ENCODE measurements at regions not wholly inside any gene's neighbourhood (a gene's known extent, or its start where the extent isn't known, plus 50 kb on each side); places are given as distances from the start of the nearest gene placed in this dataset.

DNA sequence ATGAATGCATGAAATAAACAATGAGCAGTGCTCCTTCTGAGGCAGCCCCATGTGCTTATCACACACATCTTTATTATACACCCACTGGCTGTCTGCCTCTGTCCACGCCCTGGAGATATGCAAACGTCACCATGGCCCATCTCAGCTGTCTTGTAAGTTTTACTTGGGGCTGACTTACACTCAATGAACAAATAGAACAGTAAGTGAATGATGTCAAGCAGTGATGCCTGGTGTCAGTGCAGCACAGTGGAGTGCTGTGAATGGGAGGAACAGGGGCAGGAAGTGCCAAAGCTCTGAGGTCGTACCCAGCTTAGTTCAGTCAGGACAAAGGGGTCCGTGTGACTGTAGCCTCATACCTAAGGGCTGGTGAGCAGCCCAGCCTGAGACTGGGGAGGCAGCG lies 659.5 kb upstream of the HS6ST1 start:
- DNase-seq, result no peak

DNA sequence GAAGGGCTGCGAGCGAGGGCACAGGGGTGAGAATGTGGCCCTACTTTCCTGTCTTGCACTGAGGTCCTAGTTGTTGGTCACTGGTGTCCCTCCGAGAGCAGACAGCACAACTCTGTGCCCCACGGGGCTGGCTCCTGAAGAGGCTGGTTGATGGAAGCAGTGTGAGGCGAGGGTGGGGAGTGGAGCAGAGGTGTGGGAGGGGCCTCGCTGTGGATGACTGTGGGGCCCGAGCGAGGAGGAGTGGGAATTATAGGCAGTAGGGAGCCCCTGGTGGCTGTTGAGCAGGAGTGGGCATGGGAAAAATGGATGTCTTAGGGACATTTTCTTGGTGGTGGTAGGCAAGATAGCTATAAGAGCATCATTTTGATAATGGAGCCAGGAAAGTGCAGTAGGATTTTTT lies 660.5 kb upstream of the HS6ST1 start:
- DNase-seq, result no peak

DNA sequence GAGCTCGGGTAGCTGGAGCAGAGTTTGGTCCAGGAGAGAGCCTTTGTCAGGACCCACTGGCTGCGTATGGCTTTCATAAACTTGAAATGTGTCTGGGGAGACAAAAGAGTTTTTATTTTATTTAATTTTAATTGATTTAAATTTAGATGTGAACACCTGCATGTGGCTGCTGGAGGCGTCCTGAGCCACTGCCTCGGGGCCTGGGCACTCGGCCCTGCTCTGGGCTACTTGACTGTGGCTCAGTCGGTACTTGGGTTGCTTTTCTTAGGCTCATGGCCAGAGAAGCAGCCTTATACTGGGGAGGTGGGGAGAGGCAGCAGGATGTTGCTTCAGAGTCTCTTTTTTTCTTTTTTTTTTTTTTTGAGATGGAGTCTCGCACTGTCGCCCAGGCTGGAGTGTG lies 661.8 kb upstream of the HS6ST1 start:
- DNase-seq, result no peak

DNA sequence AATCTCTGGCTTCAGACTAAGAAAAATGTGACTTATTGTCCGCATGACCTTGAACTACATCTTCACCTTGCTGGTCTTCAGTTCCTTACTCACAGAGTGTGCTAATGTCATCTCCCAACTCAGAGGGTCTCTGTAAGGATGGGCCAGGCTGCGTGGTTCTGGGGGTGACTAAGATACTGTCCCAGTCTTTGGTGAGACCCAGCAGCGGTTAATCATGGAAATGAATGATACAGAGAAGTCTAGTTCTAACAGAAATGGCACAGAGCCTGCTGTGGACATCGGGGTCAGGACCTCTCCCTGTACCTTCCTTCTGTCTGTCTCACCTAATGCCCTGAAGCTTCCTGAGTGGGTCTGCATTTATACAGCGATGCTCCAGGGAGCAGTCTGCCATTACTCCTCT lies 662.7 kb upstream of the HS6ST1 start:
- no peak for DNase-seq

DNA sequence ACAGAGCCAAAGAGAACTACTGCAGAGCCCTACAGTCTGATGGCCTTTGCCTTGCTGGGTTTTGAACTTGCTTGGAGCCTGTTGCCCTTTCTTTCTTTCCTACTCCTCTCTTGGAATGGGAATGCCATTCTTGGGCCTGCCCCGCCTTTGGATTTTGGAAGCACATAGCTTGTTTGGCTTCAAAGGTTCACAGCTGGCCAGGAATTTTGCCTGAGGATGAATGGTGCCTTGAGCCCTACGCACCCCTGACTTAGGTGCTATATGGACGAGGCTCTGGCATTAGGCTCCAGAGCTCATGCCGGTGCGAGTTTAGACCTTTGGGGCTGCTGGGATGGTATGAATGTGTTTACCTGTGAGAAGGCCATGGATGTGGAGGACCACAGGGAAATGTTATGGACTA lies 663.3 kb upstream of the HS6ST1 start:
- DNase-seq, result no peak

DNA sequence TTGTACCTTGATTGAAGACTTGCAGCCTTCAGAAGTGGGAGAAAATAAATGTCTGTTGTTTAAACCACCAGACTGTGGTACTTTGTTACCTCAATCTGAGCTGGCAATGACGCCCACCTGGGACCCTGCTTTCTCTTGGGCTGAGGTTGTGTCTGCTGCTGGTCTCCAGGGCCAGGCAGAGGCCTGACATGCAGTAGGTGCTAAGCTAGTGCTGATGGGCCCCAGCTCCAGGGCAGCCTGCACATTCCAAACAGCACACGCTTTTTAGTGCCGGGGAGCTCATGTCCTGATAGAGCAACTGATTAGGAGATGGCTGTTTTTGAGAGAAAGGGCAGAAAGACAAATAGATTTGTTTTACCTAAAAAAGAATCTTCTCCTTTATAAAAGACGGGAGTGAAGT lies 664.0 kb upstream of the HS6ST1 start:
- no peak for DNase-seq

DNA sequence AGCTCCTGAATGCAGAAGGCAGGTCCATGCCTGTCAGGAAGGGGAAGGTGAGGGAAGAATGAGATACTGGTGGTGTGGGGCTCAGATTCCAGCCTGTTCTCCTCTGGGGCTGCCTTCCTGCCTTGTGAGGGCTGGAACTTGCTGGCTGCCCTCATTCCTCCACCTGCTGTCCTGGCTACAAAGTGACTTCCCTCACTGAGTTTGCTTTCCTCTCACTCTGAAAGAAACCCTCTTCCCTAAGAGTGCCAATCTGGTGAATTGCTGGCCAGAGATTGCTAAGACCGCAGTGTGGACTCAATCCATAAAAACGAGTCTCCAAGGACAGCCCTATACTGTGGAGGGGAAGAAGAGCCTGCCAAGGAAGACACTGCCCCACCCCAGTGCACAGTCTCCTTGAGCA lies 664.4 kb upstream of the HS6ST1 start:
- DNase-seq, result no peak

DNA sequence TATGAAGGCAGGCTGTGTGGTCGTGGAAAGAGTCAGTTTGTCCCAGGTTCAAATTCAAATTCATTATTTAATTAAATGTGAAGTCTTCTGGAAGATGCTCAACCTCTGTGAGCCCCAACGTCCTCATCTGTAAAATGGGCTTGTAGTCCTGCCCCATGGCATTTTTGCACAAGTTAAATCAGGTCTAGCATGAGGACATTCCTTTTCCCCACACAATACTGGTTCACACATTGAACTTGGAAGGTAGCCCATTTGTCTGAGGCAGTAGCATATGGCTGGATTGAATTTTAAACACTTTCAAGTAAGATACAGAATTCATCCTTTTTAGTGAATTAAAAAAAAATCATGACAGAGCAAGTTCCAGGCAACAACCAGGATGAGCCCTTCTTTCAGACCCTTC lies 665.4 kb upstream of the HS6ST1 start:
- no peak for DNase-seq

DNA sequence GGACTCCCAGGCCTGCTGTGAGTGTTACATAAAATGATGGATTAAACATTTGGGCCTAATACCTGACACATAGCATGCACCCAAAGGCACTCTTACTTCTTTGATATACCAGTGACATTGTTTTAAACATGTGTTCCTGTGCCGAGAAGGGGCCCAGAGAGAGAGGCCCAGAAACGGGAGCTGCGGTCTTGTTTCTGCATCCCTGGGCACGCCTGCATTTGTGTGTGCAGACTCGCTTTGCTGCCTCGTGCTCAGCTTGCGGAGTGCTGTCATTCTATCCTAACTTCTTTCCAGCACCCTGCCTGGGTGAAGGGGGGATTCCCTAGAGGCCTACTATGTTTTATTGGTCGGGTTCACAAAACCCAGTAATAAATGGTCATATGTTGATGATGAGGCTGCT lies 666.2 kb upstream of the HS6ST1 start:
- no peak for DNase-seq

DNA sequence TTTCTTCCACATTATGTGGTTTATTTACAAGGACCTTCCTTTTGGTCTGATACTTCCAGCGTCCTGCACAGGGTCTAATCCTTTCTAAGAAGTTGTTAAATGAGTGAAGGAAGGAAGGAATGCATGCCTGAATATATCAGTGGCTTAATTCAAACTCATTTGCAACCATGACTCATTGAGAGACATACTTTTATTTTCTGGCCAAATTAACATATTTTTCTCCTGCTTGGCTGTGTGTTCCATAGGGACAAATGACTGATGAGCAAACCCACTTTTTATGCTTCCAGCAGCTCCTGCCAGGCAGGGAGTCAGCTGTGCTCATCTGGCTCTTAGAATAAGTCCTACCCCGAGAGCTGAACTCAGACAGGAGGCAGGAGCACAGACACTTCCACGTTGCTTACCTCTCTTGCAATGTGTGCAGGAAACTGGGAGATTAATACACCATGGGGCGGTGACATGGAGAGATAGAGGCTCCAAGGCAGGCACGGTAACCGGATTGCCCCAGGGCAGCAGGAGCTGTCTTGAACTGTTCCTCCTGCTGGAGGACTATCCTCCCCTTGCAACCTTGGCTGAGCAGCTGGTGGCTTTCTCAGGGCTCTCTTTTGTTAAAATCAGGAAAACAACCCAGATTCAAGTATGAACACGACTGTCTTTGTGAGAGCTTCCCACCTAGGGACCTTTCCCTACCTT lies 667.5 kb upstream of the HS6ST1 start:
- DNase-seq, result no peak

DNA sequence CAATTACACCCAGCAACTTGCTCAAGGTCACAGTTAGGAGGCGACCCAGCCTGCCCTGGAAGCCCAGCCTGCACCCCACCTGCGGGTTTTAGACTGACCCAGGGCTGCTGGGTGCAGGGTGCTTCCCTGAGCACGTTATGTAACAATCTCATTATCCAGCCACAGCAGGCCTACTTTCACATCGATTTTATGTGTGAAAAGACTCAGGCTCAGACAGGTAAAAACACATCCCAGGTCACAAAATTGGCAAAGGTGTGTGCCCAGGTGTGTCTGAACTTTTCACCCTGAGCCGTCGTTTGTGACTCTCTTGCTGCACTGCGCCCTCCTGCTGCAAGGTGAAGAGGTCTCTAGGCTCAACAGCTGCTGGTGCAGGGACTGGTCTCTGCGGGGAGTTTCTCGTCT lies 668.2 kb upstream of the HS6ST1 start:
- DNase-seq, result no peak

DNA sequence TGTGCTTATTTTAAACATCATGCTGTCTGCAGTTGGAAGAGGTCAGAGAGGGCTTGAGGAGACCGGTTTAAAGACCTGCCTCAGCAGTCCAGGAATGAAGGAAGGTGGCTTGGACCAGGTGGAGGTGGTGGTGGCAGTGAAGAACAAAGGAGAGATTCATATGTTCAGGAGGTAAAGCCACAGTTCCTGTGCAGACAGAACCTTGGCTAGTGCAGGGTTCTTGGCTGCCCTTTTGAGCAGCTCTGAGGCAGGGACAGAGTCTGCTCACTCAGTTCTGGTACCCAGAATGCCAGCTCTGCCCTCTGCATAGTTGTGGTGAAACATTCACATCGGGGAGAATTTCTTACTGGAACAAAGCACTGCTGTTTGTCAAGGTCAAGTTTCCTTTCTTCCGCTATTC lies 669.7 kb upstream of the HS6ST1 start:
- no peak for DNase-seq

DNA sequence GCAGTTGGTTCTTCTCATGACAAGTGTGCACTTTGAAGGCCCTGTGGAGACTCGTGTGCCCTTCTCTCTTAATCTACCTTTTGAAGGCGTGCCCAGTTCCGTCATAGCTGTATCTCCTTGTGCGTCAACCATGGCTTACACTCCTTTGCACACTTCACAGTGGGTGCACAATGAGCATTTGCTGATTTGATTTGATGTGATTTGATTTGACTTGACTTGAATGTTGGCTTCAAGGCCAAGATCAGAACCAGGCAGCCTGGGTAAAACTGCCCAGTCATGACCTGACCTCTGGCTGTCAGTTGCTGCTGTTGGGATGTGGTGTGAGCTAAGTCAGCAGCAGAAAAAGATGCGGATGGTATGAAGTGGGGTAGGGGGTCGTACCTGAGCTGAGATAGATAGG lies 670.3 kb upstream of the HS6ST1 start:
- no peak for DNase-seq

DNA sequence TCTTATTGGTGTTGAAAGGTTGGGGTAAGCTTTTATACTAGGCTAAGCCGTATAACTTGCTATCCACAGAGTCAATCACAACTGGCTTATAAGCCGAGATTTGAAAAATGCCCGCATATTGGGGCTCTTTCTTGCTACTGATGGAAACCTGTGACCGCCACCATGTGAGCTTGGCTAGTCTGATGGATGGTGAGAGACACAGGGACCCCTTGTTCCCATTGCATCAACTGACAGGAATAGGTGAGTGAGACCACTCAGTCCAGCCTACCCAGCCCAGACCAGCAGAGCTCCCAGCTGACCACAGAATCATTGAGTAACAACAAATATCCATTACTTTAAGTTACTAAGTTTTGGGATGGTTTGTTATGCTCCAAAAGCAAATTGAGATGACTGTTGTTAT lies 676.4 kb upstream of the HS6ST1 start:
- no peak for DNase-seq

DNA sequence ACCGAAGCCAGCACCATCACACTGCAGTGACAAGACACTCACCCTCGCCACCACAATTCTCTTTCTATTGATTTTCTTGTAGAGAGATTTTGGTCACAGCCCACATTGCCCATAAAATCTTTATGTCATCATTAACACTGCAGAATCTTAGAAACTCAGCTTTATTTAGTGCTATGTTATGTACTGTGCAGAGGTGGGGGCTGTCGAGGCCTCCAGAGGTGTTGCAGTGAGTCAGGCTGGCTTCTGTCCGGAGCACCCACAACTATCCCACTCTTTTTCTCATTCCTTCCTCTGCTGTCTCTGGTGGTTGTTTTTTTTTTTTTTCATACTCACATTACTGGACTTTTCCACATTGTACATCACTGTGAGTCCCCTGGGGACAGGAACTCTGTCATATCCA lies 677.4 kb upstream of the HS6ST1 start:
- DNase-seq, result no peak

DNA sequence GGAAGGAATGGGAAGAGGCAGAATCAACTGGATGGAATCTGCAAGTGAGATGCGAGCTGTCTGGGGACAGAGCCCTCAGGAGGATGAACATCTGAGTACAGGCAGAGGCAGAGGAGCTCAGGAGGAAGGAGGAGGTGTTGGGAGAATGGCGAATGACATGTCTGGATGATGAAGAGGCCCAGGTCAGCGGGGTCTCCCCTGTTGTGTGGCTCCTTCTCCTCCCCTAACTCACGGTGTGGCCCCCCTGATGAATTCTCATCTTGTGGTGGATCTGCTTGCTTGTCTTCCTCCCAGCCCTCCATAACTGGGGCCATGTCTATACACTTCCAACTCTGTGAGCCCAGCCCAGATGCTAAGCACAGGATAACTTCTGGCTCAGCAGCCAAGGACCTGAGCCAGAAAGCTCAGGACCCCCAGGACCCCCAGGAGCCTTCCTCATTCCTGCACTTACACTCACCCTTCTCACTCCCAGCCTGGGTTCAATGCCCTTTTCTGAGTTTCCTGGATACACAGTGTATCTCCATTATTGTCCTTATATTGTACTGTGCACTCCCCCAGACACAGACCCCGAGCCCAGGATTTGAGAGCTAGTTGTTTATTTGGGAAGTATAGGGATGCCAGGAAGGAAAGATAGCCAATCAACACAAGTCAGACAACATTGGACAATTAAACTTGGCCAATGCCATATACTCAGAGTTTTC lies 678.6 kb upstream of the HS6ST1 start:
- DNase-seq, result no peak

DNA sequence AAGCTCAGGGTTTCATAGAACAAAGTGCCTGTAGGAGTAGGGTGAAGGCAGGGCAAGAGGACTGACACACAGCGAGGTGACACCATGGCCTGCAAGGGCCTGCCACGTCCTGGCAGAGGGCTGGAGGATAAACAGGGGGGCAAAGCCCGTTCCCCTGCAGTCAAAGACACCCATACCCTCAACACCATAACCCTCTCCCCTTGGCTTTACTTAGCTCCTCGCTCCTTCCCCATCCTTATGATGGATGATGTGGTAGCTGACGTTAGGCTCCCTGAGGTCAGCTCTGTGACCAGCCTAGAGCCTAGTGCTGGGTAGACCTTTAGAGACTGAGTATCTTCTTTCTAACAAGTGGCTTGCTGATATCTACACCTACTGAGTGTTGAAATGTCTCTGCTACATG lies 683.3 kb upstream of the HS6ST1 start:
- DNase-seq, result no peak

DNA sequence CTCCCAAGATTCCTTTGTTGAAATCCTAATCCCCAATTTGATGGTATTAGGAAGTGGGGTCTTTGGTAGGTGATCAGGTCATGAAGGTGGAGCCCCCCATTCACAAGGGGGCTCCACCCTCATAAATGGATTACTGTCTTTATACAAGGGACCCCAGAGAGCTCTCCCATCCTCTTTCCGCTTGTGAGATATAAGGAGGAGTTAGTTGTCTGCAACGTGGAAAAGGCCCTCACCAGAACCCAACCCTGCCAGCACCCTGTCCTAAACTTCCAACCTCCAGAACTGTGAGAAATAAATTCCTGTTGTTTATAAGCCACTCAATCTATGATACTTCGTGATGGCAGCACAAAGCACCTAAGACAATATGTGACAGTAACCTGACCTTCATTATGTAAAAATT lies 684.1 kb upstream of the HS6ST1 start:
- no peak for DNase-seq

DNA sequence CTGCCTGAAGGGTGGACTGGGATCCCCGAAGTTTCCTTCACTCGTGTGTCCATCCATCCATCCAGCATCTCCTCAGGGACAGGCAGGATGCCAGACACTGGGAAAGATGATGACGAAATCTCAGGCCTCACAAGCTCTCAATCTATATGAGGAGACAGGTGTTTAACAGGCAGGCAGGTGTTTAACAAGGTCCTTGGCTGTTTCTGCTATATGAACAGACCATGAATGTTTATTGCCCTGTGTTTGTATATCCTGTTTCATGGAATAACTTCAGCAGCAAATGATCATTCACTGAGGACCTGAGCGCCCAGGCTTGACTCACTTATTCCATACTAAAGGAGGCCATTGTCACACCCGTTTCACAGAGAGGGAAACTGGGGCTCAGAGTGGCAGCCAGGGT lies 685.8 kb upstream of the HS6ST1 start:
- DNase-seq, result no peak

DNA sequence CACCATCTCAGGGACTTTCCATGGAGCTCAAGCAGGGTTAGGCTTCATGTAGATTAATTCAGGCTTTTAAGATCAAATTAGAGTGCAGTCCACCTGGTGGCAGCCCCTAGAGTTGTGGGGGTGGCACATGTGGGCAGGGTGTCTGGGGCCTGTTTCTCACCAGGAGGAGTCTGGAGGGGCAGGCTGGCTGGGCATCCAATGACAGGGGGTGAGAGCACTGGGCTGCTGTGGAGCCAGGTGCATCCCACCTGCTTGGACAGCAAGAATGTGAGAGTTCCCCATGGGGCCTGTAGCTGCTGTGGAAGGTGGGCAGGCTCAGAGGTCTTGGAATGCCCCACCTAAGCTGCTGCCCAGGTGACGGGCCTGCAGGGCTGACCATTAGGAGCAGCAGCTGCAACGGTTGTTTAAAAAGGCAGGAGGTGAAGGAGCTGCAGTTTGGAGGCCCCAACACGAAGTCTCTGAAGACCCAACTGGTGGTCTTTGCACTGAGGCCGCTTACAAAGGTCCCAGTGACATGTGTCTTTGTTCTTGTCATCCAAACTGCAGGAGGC lies 686.3 kb upstream of the HS6ST1 start:
- no peak for DNase-seq

DNA sequence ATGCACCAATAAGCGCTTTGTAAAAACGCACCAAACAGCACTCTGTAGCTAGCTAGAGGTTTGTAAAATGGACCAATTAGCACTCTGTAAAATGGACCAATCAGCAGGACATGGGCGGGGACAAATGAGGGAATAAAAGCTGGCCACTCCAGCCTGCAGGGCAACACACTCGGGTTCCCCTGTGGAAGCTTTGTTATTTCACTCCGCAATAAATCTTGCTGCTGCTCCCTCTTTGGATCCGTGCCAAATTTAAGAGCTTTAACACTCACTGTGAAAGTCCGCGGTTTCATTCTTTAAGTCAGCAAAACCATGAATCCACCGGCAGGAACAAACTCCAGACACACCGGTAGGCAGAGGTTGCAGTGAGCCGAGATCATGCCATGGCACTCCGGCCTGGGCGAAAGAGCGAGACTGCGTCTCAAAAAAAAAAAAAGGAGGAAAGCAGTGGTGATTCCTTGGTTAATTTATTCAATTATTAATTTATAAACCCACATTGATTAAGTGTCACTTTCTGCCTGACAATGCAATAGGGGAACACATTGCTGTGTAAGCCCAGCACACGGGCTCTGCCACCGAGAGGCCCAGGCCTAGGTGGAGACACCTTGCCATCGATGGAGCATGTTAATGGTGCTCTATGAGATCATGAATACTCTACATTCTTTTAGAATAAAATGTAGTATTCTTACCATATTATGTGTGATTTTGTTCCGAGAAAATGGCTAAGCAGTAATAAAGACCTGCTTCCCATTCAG lies 687.6 kb upstream of the HS6ST1 start:
- DNase-seq, result no peak

DNA sequence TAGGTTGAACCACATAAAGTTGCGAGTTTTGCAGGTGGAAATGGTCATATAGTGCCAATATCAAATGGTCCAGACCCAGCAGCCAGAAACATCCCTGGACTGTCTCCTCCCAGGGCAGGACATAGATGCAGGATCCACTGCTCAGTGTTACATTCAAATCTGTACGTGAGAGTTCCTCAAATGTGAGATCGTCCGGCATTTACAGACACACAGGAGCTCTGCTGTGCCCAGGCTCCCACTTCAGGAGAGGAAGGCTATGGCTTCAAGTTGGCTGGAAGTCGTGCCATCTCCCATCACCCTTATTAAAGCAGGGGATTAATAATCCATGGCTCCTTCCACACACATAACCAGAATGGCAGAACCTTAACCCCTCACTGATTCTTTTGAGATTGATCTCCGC lies 688.2 kb upstream of the HS6ST1 start:
- no peak for DNase-seq

DNA sequence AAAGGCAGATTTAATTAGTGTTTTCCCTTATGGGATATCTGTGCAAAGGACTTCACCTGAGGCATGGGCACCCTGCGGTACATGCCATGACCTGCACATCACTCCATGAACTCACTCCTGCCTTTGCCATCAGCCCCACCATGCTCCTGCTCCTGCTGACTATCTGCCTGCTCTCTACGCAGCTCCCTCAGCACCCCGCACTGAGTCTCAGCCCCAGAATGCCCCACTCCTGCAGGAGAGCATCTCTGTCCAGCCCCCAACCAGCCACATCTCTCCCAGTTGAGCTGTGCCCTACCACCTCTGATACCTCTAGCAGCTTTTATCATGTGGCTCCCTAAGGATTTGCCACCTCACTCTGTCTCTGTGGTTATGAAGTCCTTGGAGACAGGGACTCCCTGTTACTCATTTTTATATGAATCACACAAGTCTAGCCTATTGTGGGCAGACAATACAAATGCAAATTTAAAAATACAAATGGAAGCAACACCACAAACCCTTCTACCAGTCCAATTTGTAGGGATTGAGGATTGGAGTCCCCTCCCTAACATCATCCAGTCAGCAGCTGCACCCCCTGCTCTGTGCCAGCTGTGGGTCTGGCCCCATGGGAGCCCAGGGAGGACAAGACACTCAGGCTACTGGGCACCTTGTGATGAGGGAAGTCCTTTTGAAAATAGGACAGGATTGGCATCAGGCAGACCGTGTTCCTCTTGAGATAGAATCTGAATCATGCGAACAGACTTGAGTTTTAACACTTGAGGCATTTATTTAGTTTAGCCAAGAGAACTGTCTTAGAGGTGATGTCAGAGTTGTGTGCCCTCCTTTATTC lies 689.6 kb upstream of the HS6ST1 start:
- DNase-seq, result no peak

Data from CD4-positive, alpha-beta T cell treated with Interleukin-12 subunit alpha and Interleukin-12 subunit beta, for 1 hour (primary cell).